Stimulated activated CD8-positive, alpha-beta memory T cell treated with anti-CD3 and anti-CD28 coated beads, Interleukin-2, amount 100 ng/mL, for 1 hour (primary cell): ENCODE measurements at regions not wholly inside any gene's neighbourhood (a gene's known extent, or its start where the extent isn't known, plus 50 kb on each side); places are given as distances from the start of the nearest gene placed in this dataset.

Experiments used
- DNase-seq, 2 donors: peaks; one replicate each; pipeline ENCODE4 v3.0.0-alpha.2; 2020; ENCODE audit warnings: low read depth in 2 of 2

- DNase-seq: no peak
Observed at GRCh38 chr18:38329145-38329544, 763.5 kb upstream of the CELF4 start.

GRCh38 chr18:38322206-38322605 lies 756.6 kb upstream of the CELF4 start:
- no peak for DNase-seq

- no peak for DNase-seq
Observed at GRCh38 chr18:38321262-38321661, 755.7 kb upstream of the CELF4 start.

- DNase-seq: no peak
Observed at GRCh38 chr18:38318416-38318815, 752.8 kb upstream of the CELF4 start.

GRCh38 chr18:38313831-38314230 lies 748.2 kb upstream of the CELF4 start:
- DNase-seq: no peak

- DNase-seq: no peak
Observed at GRCh38 chr18:38312532-38312931, 746.9 kb upstream of the CELF4 start.

- DNase-seq: no peak
Observed at GRCh38 chr18:38310936-38311335, 745.3 kb upstream of the CELF4 start.

- DNase-seq: no peak
Observed at GRCh38 chr18:38307914-38308313, 742.3 kb upstream of the CELF4 start.

- no peak for DNase-seq
Observed at GRCh38 chr18:38305961-38306360, 740.4 kb upstream of the CELF4 start.

GRCh38 chr18:38301621-38302020 lies 736.0 kb upstream of the CELF4 start:
- no peak for DNase-seq

- DNase-seq: no peak
Observed at GRCh38 chr18:38297910-38298309, 732.3 kb upstream of the CELF4 start.

- DNase-seq: no peak
Observed at GRCh38 chr18:38290229-38290628, 724.6 kb upstream of the CELF4 start.

- no peak for DNase-seq
Observed at GRCh38 chr18:38284972-38285371, 719.4 kb upstream of the CELF4 start.

GRCh38 chr18:38263066-38263465 lies 697.5 kb upstream of the CELF4 start:
- DNase-seq: no peak

- DNase-seq: no peak
Observed at GRCh38 chr18:38262661-38263060, 697.1 kb upstream of the CELF4 start.

GRCh38 chr18:38257661-38258060 lies 692.1 kb upstream of the CELF4 start:
- DNase-seq: no peak

- no peak for DNase-seq
Observed at GRCh38 chr18:38256366-38256765, 690.8 kb upstream of the CELF4 start.

- no peak for DNase-seq
Observed at GRCh38 chr18:38250971-38251370, 685.4 kb upstream of the CELF4 start.

- DNase-seq: no peak
Observed at GRCh38 chr18:38244480-38244879, 678.9 kb upstream of the CELF4 start.

- DNase-seq: no peak
Observed at GRCh38 chr18:38243291-38243690, 677.7 kb upstream of the CELF4 start.

GRCh38 chr18:38241736-38242135 lies 676.1 kb upstream of the CELF4 start:
- no peak for DNase-seq

GRCh38 chr18:38241216-38241615 lies 675.6 kb upstream of the CELF4 start:
- DNase-seq: no peak

GRCh38 chr18:38239606-38240005 lies 674.0 kb upstream of the CELF4 start:
- DNase-seq: no peak

- no peak for DNase-seq
Observed at GRCh38 chr18:38237796-38238195, 672.2 kb upstream of the CELF4 start.
